ENCODE measurements at regions not wholly inside any gene's neighbourhood (a gene's known extent, or its start where the extent isn't known, plus 50 kb on each side); places are given as distances from the start of the nearest gene placed in this dataset.

GRCh38 chrX:829145-829544 lies 198.6 kb downstream of the SHOX start:
- TF ChIP-seq CTCF (IDR thresholded peaks at IDR 0.05) (no peak), POLR2A (IDR thresholded peaks at IDR 0.05) (no peak)
